BLaER1 (cell line): ENCODE measurements at regions not wholly inside any gene's neighbourhood (a gene's known extent, or its start where the extent isn't known, plus 50 kb on each side); places are given as distances from the start of the nearest gene placed in this dataset.
"Not testable (repeated sequence)": the region's sequence is repeated elsewhere in the genome, so short reads cannot be mapped to it uniquely, and the experiment has no call there.

Source experiments
- H3K27ac ChIP-seq: shearing (Covaris generic); formaldehyde crosslinking; 2 replicates; pipeline ENCODE4 v1.8.1; 2022
- H3K27me3 ChIP-seq: shearing (Covaris generic); formaldehyde crosslinking; 2 replicates; pipeline ENCODE4 v1.8.1; 2022
- H3K36me3 ChIP-seq: shearing (Covaris generic); formaldehyde crosslinking; 2 replicates; pipeline ENCODE4 v1.8.1; 2022
- H3K4me1 ChIP-seq: shearing (Covaris generic); formaldehyde crosslinking; 2 replicates; pipeline ENCODE4 v1.8.1; 2022
- H3K4me2 ChIP-seq: shearing (Covaris generic); formaldehyde crosslinking; 2 replicates; pipeline ENCODE4 v1.8.1; 2022
- H3K4me3 ChIP-seq: shearing (Covaris generic); formaldehyde crosslinking; 2 replicates; pipeline ENCODE4 v1.8.1; 2022
- H3K9ac ChIP-seq: shearing (Covaris generic); formaldehyde crosslinking; 2 replicates; pipeline ENCODE4 v1.8.1; 2022
- H3K9me3 ChIP-seq: shearing (Covaris generic); formaldehyde crosslinking; 2 replicates; pipeline ENCODE4 v1.8.1; 2022
- H4K20me1 ChIP-seq: shearing (Covaris generic); formaldehyde crosslinking; 2 replicates; pipeline ENCODE4 v1.8.1; 2022
- Cebpa-rat ChIP-seq: shearing (Covaris generic); IDR thresholded peaks from 2 replicates; pipeline ENCODE4 v1.8.1; 2022

- no peaks in the 10 kb centered on the region for H3K9me3 ChIP-seq
- no peak for TF ChIP-seq Cebpa-rat
Observed at GRCh38 chr10:124174071-124174566, 80.7 kb upstream of the CHST15 start.

GRCh38 chr10:124173298-124173900 lies 80.0 kb upstream of the CHST15 start:
- Histone ChIP-seq H3K9me3 (no peaks in the 10 kb centered on the region), H3K4me2 (no peak overlapping the region), H3K4me3 (no peak overlapping the region), H4K20me1 (no peaks in the 10 kb centered on the region), H3K4me1 (peaks cover 36% of the 10 kb centered on the region), H3K27me3 (no peaks in the 10 kb centered on the region), H3K27ac (0 out of 2 replicates have a peak overlapping the region, but pooled peaks have one; percentile 2), H3K36me3 (no peaks in the 10 kb centered on the region), H3K9ac (no peak overlapping the region)
- no peak for TF ChIP-seq Cebpa-rat

More at GRCh38 chr10:124174071-124174566, 80.7 kb upstream of the CHST15 start:
- Histone ChIP-seq H4K20me1 (no peaks in the 10 kb centered on the region), H3K4me3 (no peak overlapping the region), H3K4me2 (peak overlapping the region; percentile 67; the same call in 1 of the 2 replicates), H3K36me3 (no peaks in the 10 kb centered on the region), H3K9ac (no peak overlapping the region), H3K4me1 (peaks cover 36% of the 10 kb centered on the region), H3K27me3 (no peaks in the 10 kb centered on the region), H3K27ac (0 out of 2 replicates have a peak overlapping the region, but pooled peaks have one; percentile 2)

- no peaks in the 10 kb centered on the region for H3K27me3 ChIP-seq
- TF ChIP-seq Cebpa-rat: no peak
- H3K4me1 ChIP-seq: peaks cover 31% of the 10 kb centered on the region
- no peak overlapping the region for H3K4me3 ChIP-seq
- H4K20me1 ChIP-seq: no peaks in the 10 kb centered on the region
- H3K4me2 ChIP-seq: no peak overlapping the region; the same call in 1 of the 2 replicates
- H3K9ac ChIP-seq: no peak overlapping the region
- no peaks in the 10 kb centered on the region for H3K36me3 ChIP-seq
- H3K9me3 ChIP-seq: no peaks in the 10 kb centered on the region
- no peak overlapping the region for H3K27ac ChIP-seq
Observed at GRCh38 chr10:124172181-124172916, 79.0 kb upstream of the CHST15 start.

GRCh38 chr10:124171561-124171960 lies 78.2 kb upstream of the CHST15 start:
- Histone ChIP-seq H3K4me1 (peaks cover 23% of the 10 kb centered on the region), H3K9ac (no peak overlapping the region), H3K4me3 (no peak overlapping the region), H4K20me1 (no peaks in the 10 kb centered on the region), H3K27ac (no peak overlapping the region), H3K9me3 (0 out of 2 replicates have a peak, but pooled peaks cover 5% of the 10 kb centered on the region), H3K4me2 (no peak overlapping the region), H3K27me3 (no peaks in the 10 kb centered on the region), H3K36me3 (no peaks in the 10 kb centered on the region)
- TF ChIP-seq Cebpa-rat: no peak

- Histone ChIP-seq H3K27ac (no peak overlapping the region), H3K4me1 (peaks cover 13% of the 10 kb centered on the region), H3K27me3 (no peaks in the 10 kb centered on the region), H3K9ac (no peak overlapping the region), H3K9me3 (0 out of 2 replicates have a peak, but pooled peaks cover 7% of the 10 kb centered on the region), H3K4me2 (no peak overlapping the region), H3K36me3 (no peaks in the 10 kb centered on the region), H4K20me1 (no peaks in the 10 kb centered on the region), H3K4me3 (no peak overlapping the region)
- no peak for TF ChIP-seq Cebpa-rat
Observed at GRCh38 chr10:124170631-124171030, 77.2 kb upstream of the CHST15 start.

- Histone ChIP-seq H3K9me3 (0 out of 2 replicates have a peak, but pooled peaks cover 7% of the 10 kb centered on the region), H3K27me3 (no peaks in the 10 kb centered on the region), H3K4me1 (no peaks in the 10 kb centered on the region), H3K4me2 (no peak overlapping the region), H3K9ac (no peak overlapping the region), H4K20me1 (no peaks in the 10 kb centered on the region), H3K36me3 (no peaks in the 10 kb centered on the region), H3K4me3 (no peak overlapping the region), H3K27ac (no peak overlapping the region)
- TF ChIP-seq Cebpa-rat: no peak
Observed at GRCh38 chr10:124168991-124169802, 75.8 kb upstream of the CHST15 start.

GRCh38 chr10:124168581-124168980 lies 75.2 kb upstream of the CHST15 start:
- no peaks in the 10 kb centered on the region for H3K4me1 ChIP-seq
- no peaks in the 10 kb centered on the region for H4K20me1 ChIP-seq
- no peaks in the 10 kb centered on the region for H3K36me3 ChIP-seq
- H3K27me3 ChIP-seq: no peaks in the 10 kb centered on the region
- no peak overlapping the region for H3K4me3 ChIP-seq
- no peak overlapping the region for H3K27ac ChIP-seq
- H3K4me2 ChIP-seq: no peak overlapping the region
- no peak overlapping the region for H3K9ac ChIP-seq
- no peak for TF ChIP-seq Cebpa-rat
- H3K9me3 ChIP-seq: 0 out of 2 replicates have a peak, but pooled peaks cover 7% of the 10 kb centered on the region

GRCh38 chr10:124167925-124168324 lies 74.5 kb upstream of the CHST15 start:
- not testable (repeated sequence) for H3K36me3 ChIP-seq, H3K9me3 ChIP-seq, H3K4me2 ChIP-seq, H4K20me1 ChIP-seq, H3K4me3 ChIP-seq, H3K9ac ChIP-seq, H3K27me3 ChIP-seq, H3K27ac ChIP-seq, H3K4me1 ChIP-seq

- Histone ChIP-seq H3K27ac (no peak overlapping the region), H3K4me2 (no peak overlapping the region), H3K9me3 (0 out of 2 replicates have a peak, but pooled peaks cover 7% of the 10 kb centered on the region), H4K20me1 (no peaks in the 10 kb centered on the region), H3K27me3 (no peaks in the 10 kb centered on the region), H3K4me3 (no peak overlapping the region), H3K4me1 (peaks cover 9% of the 10 kb centered on the region; the same call in 1 of the 2 replicates), H3K9ac (no peak overlapping the region), H3K36me3 (no peaks in the 10 kb centered on the region)
- TF ChIP-seq Cebpa-rat: no peak
Observed at GRCh38 chr10:124166431-124167125, 73.2 kb upstream of the CHST15 start.
